Anterior cingulate cortex (tissue), 58 donors: ENCODE measurements at regions not wholly inside any gene's neighbourhood (a gene's known extent, or its start where the extent isn't known, plus 50 kb on each side); places are given as distances from the start of the nearest gene placed in this dataset.
"Not testable (repeated sequence)": the region's sequence is repeated elsewhere in the genome, so short reads cannot be mapped to it uniquely, and the experiment has no call there.

Source experiments
- DNase-seq, 58 donors: peaks; one replicate each; lab custom pipeline; 2025; lab: John Stamatoyannopoulos, UW

GRCh38 chr14:65153101-65153500 lies 50.8 kb upstream of the MAX start:
- DNase-seq = no peak

GRCh38 chr14:65156568-65157366 lies 54.5 kb upstream of the MAX start:
- peak in 2 of 58 donors; percentile 24 to 33 for DNase-seq

DNA sequence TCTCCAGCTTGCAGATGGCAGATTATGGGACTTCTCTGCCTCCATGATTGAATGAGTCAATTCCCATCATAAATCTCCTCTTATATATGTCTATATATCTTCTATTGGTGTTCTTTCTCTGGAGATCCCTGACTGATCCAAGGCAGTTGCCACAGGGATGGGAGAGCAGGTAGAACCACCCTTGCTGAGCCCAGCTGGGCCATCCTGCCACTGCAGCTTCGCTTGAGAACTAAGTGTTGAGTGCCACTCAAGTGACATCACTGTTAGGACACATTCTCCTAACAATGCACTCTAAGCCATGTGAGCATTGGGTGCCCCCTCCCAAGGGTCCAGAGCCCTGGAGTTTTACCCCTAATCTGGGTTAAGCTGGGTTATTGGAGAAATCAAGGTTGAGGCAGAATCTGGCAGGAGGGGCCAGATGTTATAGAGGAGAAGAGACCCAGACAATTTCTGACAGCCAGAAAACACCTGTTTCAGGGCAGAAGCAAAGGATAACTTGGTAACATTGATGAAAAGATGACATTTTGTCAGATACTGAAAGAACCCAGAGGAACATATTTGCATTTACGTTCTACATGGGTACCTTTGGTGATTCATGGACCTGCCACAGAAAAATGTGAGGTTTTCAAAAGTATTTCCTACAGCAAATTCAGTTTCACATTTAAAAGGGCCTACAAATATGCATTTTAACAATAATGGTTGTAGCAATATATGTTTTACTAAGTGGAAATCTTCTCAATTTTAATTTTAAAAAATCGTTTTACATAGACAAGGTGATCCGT lies 57.2 kb upstream of the MAX start:
- no peak for DNase-seq

DNA sequence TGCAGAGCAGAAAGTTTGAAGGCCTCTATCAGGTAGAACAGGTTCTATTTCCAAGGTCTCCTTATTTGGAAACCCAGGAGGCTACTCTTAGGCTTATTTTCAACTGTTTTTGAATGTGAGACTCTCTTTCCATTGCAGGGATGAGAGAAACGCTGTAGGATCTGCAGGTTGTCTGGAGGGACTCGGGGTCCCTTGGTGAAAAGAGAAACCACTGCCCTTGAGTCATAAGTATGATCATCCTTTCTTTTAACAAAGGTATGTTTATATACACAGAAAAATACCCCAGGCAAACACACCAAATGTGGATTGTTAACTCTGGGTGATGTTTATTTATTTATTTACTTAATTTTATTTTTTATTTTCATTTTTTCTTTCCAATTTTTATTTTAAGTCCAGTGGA lies 57.8 kb upstream of the MAX start:
- no peak for DNase-seq

DNA sequence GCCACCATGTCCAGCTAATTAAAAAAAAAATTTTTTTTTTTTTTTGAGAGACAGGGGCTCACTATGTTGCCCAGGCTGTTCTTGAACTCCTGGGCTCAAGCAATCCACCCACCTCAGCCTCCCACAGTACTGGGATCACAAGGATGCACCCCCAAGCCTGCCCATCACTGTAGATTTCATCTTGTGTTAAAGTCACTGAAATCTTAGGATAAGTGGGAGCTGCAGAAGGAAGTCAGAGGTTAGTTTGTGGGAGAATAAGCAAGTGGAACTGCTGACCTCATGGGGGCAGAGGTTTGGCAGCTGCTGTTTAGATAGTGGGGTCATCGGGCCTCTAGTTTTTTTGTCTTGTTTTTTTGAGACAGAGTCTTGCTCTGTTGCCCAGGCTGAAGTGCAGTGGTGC lies 59.7 kb upstream of the MAX start:
- no peak for DNase-seq

GRCh38 chr14:65164068-65164824 lies 61.9 kb upstream of the MAX start:
- DNase-seq = peak in 2 of 58 donors; percentile 10 to 45

GRCh38 chr14:65164825-65165135 lies 62.5 kb upstream of the MAX start:
- no peak for DNase-seq

- peak in 1 of 58 donors; percentile 10 for DNase-seq
Measured at GRCh38 chr14:65167072-65167645, 64.8 kb upstream of the MAX start.

DNA sequence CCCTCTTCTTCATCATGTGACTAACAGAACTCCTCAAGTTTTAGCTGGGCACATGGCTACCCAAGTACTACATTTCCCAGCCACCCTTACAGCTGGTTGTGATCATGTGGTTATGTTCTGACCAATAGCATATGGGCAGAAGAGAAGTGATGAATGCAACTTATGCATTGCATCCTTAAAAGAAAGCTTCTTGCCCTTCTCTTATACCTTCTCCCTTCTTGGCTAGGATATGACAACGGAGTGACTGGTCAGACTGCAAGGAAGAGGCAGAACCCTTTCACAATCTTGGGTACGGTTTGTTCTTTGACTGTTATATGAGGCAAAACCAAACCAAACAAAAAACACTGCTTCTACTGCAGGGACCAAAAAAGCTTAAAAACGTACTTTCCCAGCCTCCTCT lies 66.5 kb upstream of the MAX start:
- peak in 3 of 58 donors; percentile 10 to 51 (median 29) for DNase-seq

GRCh38 chr14:65169351-65169750 lies 67.0 kb upstream of the MAX start:
- DNase-seq = peak in 18 of 58 donors; percentile 6 to 78 (median 40)

DNA sequence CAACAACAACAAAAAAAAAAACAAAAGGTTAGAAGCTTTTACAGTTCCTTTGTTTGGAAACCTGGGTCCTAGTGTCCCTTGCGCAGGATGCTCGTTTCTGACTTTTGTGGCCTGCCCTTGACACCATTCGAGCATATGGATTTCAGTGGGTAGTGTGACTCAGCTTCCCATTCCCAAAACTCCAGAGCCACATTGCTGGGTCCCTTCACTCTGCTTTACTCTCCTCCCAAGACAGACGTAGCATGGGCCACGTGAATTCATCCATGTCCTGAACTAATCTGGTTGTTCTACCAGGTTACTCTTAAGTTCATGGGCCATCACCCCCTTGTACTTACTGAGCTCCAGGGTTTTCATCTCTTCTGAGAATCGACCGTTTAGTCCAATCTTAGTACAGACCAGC lies 68.0 kb upstream of the MAX start:
- peak in 5 of 58 donors; percentile 10 to 30 (median 18) for DNase-seq

DNA sequence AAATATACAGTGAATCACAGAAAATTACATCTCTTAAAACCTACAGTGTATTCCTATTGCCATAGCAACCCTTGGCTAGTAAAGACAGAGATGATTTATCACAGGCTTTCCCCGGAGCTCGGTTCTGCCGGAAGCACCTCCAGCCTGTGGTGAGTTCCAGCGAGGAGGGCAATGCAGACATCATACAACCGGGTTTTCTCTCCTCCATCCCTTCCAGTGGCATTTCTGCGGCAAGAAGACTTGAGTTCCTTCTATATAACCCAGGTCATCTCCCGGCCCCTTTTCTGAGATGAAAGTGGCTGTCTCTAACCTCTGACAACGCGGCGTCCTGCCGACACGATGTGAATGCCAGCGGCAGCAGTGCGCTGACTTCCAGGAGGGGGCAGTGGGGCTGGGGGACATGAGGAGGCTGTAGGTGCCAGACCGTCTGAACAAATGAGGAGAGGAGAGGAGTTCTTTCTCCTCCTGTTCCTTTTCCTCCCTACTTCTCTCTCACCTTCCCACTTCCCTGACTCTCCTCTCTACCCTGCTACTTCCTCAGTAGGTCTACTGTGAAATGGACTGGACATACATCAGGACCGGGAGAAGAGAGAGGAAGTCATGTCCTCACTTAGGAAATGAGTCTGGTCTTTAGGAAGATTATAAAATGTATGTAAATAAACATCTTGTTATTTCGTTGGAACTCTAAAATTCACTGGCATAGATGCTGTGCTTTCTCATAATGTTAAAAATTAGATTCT lies 68.6 kb upstream of the MAX start:
- peak in 49 of 58 donors; percentile 8 to 77 (median 47) for DNase-seq

DNA sequence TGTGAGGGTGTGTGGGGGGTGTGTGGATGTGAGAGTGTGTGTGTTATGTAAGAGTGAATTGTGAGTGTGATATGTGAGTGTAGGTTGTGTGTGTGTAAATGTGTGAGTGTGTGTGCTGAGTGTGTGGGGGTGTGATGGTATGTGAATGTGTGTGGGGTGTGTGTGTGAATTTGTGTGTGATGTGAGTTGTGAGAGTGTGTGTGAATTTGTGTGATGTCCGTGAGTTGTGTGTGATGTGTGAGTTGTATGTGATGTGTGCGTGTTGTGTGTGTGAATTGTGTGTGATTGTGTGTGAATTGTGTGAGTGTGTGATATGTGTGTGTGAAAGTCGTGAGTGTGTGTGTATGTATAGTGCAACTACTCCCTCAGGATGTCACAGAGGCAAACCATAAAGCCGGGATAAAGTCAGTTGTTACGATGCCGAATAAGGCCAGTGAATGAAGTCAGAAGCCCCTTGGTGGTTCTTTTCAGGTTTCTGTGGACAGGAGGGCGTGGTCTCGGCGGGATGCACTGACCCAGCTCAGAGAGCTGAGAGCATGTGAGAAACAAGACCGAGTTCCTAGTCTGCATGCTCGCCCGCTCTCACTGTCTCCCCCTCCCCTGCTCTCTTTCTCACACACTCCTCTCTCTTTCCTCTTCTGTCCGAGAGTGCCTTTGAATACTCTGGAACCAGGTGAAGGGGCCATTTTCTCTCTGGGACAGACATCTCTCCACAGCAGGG lies 71.8 kb upstream of the MAX start:
- DNase-seq = peak in 13 of 58 donors; percentile 4 to 30 (median 11)

- DNase-seq = no peak
Measured at GRCh38 chr14:65174783-65175182, 72.5 kb upstream of the MAX start.

DNA sequence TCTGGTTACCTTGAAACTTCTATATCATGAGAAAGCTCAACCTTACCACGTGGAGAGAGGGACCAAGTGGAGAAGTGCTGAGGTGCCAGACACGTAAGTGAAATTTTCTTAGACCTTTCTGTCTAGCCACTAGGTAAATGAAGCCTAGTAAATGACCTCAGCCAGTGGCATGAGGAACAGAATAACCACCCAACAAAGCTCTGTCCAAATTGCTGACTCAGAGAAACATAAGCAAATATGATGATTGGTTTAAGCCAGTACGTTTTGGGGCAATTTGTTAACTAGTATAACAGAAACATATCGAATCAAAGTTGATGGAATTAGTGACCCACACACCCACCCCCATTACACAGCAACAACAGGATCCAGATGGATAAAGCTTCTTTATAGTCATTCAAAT lies 75.2 kb upstream of the MAX start:
- DNase-seq = no peak

- not testable (repeated sequence) for DNase-seq
Measured at GRCh38 chr14:65179231-65179630, 76.9 kb upstream of the MAX start.

DNA sequence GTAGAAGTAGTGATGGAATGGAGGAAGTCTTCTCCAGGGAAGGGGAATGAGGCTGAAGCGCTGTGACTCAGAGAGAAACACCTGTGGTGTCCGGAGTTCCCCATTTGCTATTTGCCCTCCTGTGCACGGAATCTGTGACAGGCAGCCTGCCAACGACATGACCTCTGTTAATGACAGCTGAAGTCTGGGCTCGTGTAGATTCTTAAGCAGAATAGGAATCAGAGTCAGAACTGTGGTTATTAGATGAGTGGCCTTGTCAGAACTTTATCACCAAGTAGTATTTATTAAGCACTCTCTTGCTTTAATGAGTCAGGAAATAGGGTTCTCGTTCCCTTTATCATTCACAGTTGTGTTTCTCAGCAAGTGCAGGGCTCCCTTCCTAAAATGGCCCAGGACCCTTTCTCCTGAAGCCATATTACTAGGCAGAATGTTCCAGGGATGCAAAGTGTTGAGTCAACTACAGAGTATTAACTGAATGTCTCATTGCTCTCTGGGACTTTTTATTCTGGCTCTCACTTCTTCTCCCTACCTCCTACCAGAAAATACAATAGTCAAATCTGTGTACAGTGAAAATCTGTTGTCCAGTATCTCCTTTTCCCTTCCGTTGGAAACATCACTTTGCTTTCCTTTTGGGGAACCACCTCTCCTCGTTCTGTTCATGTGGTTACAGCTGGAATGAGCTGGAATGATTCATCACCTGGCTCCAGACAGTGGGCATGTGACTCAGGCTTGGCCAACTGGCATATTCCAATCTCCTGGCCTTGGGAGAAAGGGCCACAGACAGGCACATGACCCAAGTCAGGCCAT lies 77.8 kb upstream of the MAX start:
- peak in 5 of 58 donors; percentile 10 to 64 (median 20) for DNase-seq

DNA sequence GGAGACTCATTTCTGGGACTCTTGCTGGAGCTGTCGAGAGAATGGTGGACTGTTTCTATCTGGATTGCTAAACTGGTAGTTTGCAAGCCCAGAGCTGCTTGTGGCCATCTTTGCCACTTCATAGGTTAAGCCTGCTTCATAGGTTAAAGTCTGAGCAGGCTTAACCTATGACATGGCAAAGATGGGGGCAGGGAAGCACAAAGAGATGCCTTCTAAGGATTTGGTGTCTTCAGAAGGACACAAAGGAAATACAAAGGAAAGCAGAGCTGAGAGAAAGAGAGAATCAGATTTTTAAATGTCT lies 78.4 kb upstream of the MAX start:
- no peak for DNase-seq
